ENCODE measurements at regions not wholly inside any gene's neighbourhood (a gene's known extent, or its start where the extent isn't known, plus 50 kb on each side); places are given as distances from the start of the nearest gene placed in this dataset.

DNA sequence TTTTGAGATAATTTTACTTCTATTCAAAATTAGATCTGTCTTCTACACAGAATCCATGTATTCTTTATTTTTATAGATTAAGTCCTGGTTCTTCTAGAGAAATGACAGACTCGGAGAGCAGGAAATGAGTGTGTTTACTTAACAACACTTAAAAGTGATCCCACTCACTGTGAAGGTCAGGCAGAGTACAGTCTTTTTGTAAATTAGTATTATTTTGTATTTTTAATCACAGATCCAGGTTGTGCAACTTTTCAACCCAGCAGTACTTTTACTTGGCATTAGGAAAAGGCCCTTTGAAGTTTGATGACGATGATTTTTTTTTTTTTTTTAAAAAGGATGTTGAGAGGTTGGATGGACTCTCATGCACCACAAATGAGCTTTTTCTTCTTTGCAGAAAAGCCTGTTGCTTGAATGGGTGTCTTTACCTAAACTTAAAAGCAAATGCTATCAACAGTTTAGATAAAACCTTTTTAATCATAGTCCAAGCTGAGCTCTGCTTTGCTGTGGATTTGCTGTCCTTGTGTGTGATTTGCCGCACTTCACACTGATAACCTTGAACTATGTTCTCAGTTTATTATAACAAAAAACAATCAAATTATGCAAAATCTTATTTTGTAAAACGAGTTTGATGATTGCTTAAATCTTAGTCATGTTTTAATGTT, 114.1 kb downstream of the MXRA5 start:
- H3K4me3 ChIP-seq (ENCODE audit: control insufficient read depth, low read depth, low read length): no peak overlapping the region
- DNase-seq (ENCODE audit: low read depth): no peak
- no peak for TF ChIP-seq CTCF (IDR thresholded peaks at IDR 0.05; ENCODE audit: control insufficient read depth, insufficient read depth, low read depth, low read length, missing control alignments)

- TF ChIP-seq CTCF (IDR thresholded peaks at IDR 0.05; ENCODE audit: control insufficient read depth, insufficient read depth, low read depth, low read length, missing control alignments): no peak
- no peak overlapping the region for H3K4me3 ChIP-seq (ENCODE audit: control insufficient read depth, low read depth, low read length)
- DNase-seq (ENCODE audit: low read depth): no peak
Observed at GRCh38 chrX:3231766-3232165, 114.7 kb downstream of the MXRA5 start.

- DNase-seq (ENCODE audit: low read depth): no peak
- no peak overlapping the region for H3K4me3 ChIP-seq (ENCODE audit: control insufficient read depth, low read depth, low read length)
- TF ChIP-seq CTCF (IDR thresholded peaks at IDR 0.05; ENCODE audit: control insufficient read depth, insufficient read depth, low read depth, low read length, missing control alignments): no peak
Observed at GRCh38 chrX:3230496-3230895, 116.0 kb downstream of the MXRA5 start.

GRCh38 chrX:3227526-3227925, 118.9 kb downstream of the MXRA5 start:
- TF ChIP-seq CTCF (IDR thresholded peaks at IDR 0.05; ENCODE audit: control insufficient read depth, insufficient read depth, low read depth, low read length, missing control alignments): no peak
- DNase-seq (ENCODE audit: low read depth): no peak
- H3K4me3 ChIP-seq (ENCODE audit: control insufficient read depth, low read depth, low read length): no peak overlapping the region

- no peak overlapping the region for H3K4me3 ChIP-seq (ENCODE audit: control insufficient read depth, low read depth, low read length)
- TF ChIP-seq CTCF (IDR thresholded peaks at IDR 0.05; ENCODE audit: control insufficient read depth, insufficient read depth, low read depth, low read length, missing control alignments): no peak
Observed at GRCh38 chrX:3226087-3226486, 120.4 kb downstream of the MXRA5 start.

GRCh38 chrX:3221643-3222042, 124.8 kb downstream of the MXRA5 start:
- TF ChIP-seq CTCF (IDR thresholded peaks at IDR 0.05; ENCODE audit: control insufficient read depth, insufficient read depth, low read depth, low read length, missing control alignments): no peak
- no peak overlapping the region for H3K4me3 ChIP-seq (ENCODE audit: control insufficient read depth, low read depth, low read length)

More at GRCh38 chrX:3226087-3226486, 120.4 kb downstream of the MXRA5 start:
- DNase-seq (ENCODE audit: low read depth): no peak

More at GRCh38 chrX:3221643-3222042, 124.8 kb downstream of the MXRA5 start:
- DNase-seq (ENCODE audit: low read depth): no peak

Measured in AG09309 (cell line).